ENCODE measurements at regions not wholly inside any gene's neighbourhood (a gene's known extent, or its start where the extent isn't known, plus 50 kb on each side); places are given as distances from the start of the nearest gene placed in this dataset.

DNA sequence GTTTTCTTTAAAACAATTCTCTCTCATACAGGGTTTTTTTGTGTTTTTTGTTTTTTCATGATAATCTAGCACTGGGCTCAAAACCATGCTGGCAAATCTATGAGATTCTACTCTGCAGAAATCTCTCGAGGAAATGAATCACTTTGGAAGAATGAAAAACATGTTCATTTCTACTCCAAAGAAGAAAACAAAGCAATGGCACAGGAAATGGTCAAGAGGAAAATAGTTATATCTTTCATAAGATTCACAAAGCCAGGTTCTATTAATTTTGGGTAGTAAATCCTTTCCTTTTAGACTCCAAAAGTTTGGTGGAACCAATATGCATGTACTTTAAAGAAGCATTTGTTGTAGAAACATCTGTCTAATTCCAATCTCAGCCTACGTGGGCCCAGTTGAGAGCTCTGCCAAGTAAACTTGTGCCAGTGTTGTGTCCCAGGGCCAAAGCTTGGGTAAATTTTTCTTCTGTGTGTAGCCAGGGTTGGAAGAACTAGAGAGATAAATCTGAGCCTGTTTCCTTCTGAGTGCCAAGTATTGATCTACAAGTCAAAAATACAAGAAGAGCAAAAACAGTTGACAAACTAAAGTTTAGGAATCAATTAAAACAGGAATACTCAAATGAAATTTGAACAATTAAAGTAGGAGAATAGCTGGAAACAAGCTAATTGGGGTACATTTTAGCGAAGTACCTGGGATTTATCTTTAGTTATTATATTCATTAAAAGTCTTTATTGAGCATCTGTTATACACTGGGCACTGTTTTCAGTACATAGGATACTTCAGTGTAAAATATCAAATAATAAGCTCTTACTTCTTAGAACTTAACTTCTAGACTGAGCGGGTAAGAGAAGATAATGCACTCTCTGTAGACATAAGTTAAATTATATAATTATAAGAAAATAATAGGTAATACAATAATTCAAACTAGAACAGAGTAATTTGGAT is 657.5 kb upstream of the NECTIN3 start:
- Histone ChIP-seq H3K4me3 (ENCODE audit: low read depth, low read length) (no peak overlapping the region), H3K36me3 (ENCODE audit: control insufficient read depth, insufficient read depth, low read length) (no peaks in the 10 kb centered on the region), H3K27me3 (ENCODE audit: control insufficient read depth, insufficient read depth, low read length) (no peaks in the 10 kb centered on the region)
- no peak for DNase-seq (ENCODE audit: low read depth)
- TF ChIP-seq, protein P1, sequence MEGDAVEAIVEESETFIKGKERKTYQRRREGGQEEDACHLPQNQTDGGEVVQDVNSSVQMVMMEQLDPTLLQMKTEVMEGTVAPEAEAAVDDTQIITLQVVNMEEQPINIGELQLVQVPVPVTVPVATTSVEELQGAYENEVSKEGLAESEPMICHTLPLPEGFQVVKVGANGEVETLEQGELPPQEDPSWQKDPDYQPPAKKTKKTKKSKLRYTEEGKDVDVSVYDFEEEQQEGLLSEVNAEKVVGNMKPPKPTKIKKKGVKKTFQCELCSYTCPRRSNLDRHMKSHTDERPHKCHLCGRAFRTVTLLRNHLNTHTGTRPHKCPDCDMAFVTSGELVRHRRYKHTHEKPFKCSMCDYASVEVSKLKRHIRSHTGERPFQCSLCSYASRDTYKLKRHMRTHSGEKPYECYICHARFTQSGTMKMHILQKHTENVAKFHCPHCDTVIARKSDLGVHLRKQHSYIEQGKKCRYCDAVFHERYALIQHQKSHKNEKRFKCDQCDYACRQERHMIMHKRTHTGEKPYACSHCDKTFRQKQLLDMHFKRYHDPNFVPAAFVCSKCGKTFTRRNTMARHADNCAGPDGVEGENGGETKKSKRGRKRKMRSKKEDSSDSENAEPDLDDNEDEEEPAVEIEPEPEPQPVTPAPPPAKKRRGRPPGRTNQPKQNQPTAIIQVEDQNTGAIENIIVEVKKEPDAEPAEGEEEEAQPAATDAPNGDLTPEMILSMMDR (IDR thresholded peaks at IDR 0.05; ENCODE audit: insufficient read depth, low read length, poor library complexity, severe bottlenecking): no peak

DNA sequence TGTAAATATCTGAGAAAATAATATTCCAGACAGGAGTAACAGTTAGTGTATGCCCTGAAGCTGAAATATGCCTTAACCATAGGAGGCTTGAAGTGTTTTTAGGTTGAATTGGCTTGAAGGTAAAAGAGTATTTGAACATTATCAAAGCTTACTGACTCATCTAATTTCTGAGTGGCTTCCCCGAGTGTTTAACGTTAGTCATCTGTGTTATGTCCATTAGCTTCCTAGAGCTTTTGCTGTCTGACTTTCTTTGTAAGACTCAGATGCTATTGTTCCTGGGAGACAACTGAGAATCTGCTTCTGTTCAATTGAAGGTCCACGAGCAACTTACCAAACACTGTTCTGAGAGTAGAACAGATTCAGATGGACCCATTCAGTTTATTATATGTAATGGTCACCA is 656.8 kb upstream of the NECTIN3 start:
- Histone ChIP-seq H3K27me3 (ENCODE audit: control insufficient read depth, insufficient read depth, low read length) (no peaks in the 10 kb centered on the region), H3K36me3 (ENCODE audit: control insufficient read depth, insufficient read depth, low read length) (no peaks in the 10 kb centered on the region), H3K4me3 (ENCODE audit: low read depth, low read length) (no peak overlapping the region)
- DNase-seq (ENCODE audit: low read depth): peak; percentile 59
- TF ChIP-seq, protein P1 (IDR thresholded peaks at IDR 0.05; ENCODE audit: insufficient read depth, low read length, poor library complexity, severe bottlenecking): no peak

DNA sequence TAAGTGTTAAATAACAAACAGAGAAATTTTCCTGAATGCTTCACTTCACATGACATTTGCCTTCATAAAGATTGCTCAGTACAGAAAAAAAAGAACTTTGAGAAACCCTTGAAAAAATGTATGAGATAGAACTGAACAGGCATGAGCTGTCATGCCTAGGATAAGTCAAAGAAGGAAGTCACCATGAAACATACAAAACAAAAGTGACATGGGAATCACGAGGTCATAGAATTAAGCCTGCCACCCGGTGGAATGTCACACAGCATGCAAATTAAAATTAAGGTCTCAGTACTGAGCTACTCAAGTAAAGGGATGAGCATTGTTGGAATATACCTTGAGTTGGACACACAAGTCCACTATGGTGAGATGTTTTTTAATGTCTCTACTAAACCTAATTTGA is 652.5 kb upstream of the NECTIN3 start:
- no peaks in the 10 kb centered on the region for H3K36me3 ChIP-seq (ENCODE audit: control insufficient read depth, insufficient read depth, low read length)
- H3K27me3 ChIP-seq (ENCODE audit: control insufficient read depth, insufficient read depth, low read length): no peaks in the 10 kb centered on the region
- TF ChIP-seq, protein P1 (IDR thresholded peaks at IDR 0.05; ENCODE audit: insufficient read depth, low read length, poor library complexity, severe bottlenecking): no peak
- no peak for DNase-seq (ENCODE audit: low read depth)
- H3K4me3 ChIP-seq (ENCODE audit: low read depth, low read length): no peak overlapping the region

DNA sequence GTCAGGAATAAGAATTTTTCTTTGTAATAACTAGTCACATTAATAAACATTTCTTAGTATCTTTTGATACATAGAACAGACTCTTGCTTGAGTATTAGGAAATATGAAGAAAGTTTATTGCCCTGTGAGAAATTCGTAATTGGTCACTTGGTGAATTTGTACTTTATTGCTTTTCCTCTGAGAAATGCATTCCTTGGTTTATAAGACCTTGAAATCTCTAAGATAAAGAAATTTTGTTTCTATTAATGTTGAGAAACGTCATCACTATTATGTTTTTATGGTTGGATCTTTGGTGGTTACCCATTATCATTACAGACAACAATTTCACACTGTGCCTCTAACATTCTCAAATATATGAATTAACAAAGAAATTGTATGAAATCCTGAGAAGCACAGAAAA is 652.0 kb upstream of the NECTIN3 start:
- DNase-seq (ENCODE audit: low read depth): no peak
- TF ChIP-seq, protein P1 (IDR thresholded peaks at IDR 0.05; ENCODE audit: insufficient read depth, low read length, poor library complexity, severe bottlenecking): no peak
- H3K36me3 ChIP-seq (ENCODE audit: control insufficient read depth, insufficient read depth, low read length): no peaks in the 10 kb centered on the region
- no peaks in the 10 kb centered on the region for H3K27me3 ChIP-seq (ENCODE audit: control insufficient read depth, insufficient read depth, low read length)
- H3K4me3 ChIP-seq (ENCODE audit: low read depth, low read length): no peak overlapping the region

DNA sequence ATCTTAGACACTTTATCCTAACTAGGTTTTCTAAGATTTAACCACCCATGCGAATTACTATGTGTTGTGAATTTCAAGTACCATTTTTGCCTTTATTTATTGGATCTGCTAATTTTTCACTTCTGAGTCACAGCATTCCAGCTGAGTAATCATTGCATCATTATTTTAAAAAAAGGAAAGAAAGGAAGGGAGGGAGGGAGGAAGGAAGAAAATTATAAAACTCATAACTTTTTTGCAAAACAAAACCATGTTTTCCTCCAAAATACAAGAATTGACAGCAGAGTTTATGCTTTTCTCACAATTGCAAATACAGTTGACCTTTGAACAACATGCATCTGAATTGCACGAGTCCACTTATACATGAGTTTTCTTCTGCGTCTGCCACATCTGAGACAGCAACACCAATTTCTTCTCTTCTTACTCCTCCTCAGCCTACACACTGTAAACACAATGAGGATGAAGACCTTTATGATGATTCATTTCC is 651.4 kb upstream of the NECTIN3 start:
- no peaks in the 10 kb centered on the region for H3K27me3 ChIP-seq (ENCODE audit: control insufficient read depth, insufficient read depth, low read length)
- DNase-seq (ENCODE audit: low read depth): peak; percentile 38
- no peaks in the 10 kb centered on the region for H3K36me3 ChIP-seq (ENCODE audit: control insufficient read depth, insufficient read depth, low read length)
- no peak overlapping the region for H3K4me3 ChIP-seq (ENCODE audit: low read depth, low read length)
- TF ChIP-seq, protein P1 (IDR thresholded peaks at IDR 0.05; ENCODE audit: insufficient read depth, low read length, poor library complexity, severe bottlenecking): no peak

All from kidney epithelial cell (primary cell).